Keratinocyte (primary cell): ENCODE measurements at regions not wholly inside any gene's neighbourhood (a gene's known extent, or its start where the extent isn't known, plus 50 kb on each side); places are given as distances from the start of the nearest gene placed in this dataset.

Experiments used
- CTCF ChIP-seq, 3 experiments: IDR thresholded peaks in 1 of 3; conservative IDR thresholded peaks in 1 of 3; optimal IDR thresholded peaks in 1 of 3; 2 replicates in 2 of 3; 3 replicates in 1 of 3; pipeline versions ENCODE3 to v1.5.1; 2011; ENCODE audit warnings: low read length in 3 of 3, mild to moderate bottlenecking in 3 of 3, moderate library complexity in 2 of 3, control low read depth in 1 of 3, inconsistent platforms in 1 of 3; ENCODE audit not compliant: insufficient read depth in 2 of 3; ENCODE audit errors: extremely low read depth in 1 of 3
- EZH2 ChIP-seq: IDR thresholded peaks from one replicate; pipeline ENCODE4 v1.6.1; 2012; ENCODE audit warnings: inconsistent platforms, mild to moderate bottlenecking, low read length, moderate library complexity

- TF ChIP-seq CTCF (optimal IDR thresholded peaks at IDR 0.05 in 1 of 3, IDR thresholded peaks at IDR 0.05 in 1 of 3, conservative IDR thresholded peaks at IDR 0.05 in 1 of 3; ENCODE audit: extremely low read depth in 1 of 3, insufficient read depth in 2 of 3, low read length in 3 of 3) (no peak), EZH2 (no peak)
These were observed 620.5 kb downstream of the DOK5 start for GRCh38 chr20:55095745-55096400.
